Cardiac muscle cell (in vitro differentiated cells and primary cell): ENCODE measurements at regions not wholly inside any gene's neighbourhood (a gene's known extent, or its start where the extent isn't known, plus 50 kb on each side); places are given as distances from the start of the nearest gene placed in this dataset.

Experiments used
- DNase-seq, 2 donors: peaks; one replicate each; pipeline versions ENCODE4 v3.0.0 to v3.0.0-alpha.2; 2010 to 2017; ENCODE audit warnings: low read depth in 1 of 2, low spot score in 1 of 2
- H3K27ac ChIP-seq: fragments of 200-600 bp; sonication (generic); 2 replicates; pipeline ENCODE4 v1.5.1; 2016
- H3K27me3 ChIP-seq: fragments of 200-600 bp; sonication (generic); 2 replicates; pipeline ENCODE4 v1.6.0; 2016; ENCODE audit warnings: control low read depth
- H3K36me3 ChIP-seq: fragments of 200-600 bp; sonication (generic); 2 replicates; pipeline ENCODE4 v1.5.1; 2016; ENCODE audit warnings: control low read depth
- H3K4me1 ChIP-seq: fragments of 200-600 bp; sonication (generic); 2 replicates; pipeline ENCODE4 v1.8.1; 2017; ENCODE audit warnings: low read depth, mild to moderate bottlenecking, mixed run types
- H3K4me3 ChIP-seq: fragments of 200-600 bp; sonication (generic); 2 replicates; pipeline ENCODE4 v1.5.1; 2016; ENCODE audit warnings: mild to moderate bottlenecking
- H3K9me3 ChIP-seq: fragments of 200-600 bp; sonication (generic); 2 replicates; pipeline ENCODE4 v1.5.1; 2017; ENCODE audit warnings: low read depth, mild to moderate bottlenecking, control low read depth
- TF ChIP-seq, protein P1 (sequence below): IDR thresholded peaks from 2 replicates; pipeline ENCODE4 v1.5.1; 2012; ENCODE audit warnings: low read depth, mild to moderate bottlenecking, low read length

DNA sequence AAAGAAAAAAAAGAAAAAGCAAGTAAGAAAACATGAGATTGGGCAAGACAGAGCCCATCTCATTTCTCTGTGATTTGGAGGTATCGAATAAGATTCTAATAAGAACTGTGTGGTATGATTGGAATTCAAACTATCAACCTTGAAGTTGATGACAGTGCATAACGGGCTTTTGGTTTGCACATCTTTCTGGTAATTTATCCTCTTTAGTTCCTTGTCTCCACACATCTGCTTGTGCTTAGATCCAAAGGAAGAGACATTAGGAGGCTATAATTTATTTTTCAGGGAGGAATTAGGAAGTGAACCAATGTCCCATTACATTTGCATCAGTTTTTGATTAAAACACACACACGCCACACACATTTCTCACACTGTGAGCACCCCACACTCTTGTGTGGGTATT lies 149.9 kb downstream of the ARSF start:
- Histone ChIP-seq H3K27me3 (no peaks in the 10 kb centered on the region), H3K4me1 (no peaks in the 10 kb centered on the region), H3K9me3 (no peaks in the 10 kb centered on the region), H3K4me3 (no peak overlapping the region), H3K27ac (no peak overlapping the region), H3K36me3 (no peaks in the 10 kb centered on the region)
- no peak for DNase-seq
- TF ChIP-seq, protein P1, sequence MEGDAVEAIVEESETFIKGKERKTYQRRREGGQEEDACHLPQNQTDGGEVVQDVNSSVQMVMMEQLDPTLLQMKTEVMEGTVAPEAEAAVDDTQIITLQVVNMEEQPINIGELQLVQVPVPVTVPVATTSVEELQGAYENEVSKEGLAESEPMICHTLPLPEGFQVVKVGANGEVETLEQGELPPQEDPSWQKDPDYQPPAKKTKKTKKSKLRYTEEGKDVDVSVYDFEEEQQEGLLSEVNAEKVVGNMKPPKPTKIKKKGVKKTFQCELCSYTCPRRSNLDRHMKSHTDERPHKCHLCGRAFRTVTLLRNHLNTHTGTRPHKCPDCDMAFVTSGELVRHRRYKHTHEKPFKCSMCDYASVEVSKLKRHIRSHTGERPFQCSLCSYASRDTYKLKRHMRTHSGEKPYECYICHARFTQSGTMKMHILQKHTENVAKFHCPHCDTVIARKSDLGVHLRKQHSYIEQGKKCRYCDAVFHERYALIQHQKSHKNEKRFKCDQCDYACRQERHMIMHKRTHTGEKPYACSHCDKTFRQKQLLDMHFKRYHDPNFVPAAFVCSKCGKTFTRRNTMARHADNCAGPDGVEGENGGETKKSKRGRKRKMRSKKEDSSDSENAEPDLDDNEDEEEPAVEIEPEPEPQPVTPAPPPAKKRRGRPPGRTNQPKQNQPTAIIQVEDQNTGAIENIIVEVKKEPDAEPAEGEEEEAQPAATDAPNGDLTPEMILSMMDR: no peak

DNA sequence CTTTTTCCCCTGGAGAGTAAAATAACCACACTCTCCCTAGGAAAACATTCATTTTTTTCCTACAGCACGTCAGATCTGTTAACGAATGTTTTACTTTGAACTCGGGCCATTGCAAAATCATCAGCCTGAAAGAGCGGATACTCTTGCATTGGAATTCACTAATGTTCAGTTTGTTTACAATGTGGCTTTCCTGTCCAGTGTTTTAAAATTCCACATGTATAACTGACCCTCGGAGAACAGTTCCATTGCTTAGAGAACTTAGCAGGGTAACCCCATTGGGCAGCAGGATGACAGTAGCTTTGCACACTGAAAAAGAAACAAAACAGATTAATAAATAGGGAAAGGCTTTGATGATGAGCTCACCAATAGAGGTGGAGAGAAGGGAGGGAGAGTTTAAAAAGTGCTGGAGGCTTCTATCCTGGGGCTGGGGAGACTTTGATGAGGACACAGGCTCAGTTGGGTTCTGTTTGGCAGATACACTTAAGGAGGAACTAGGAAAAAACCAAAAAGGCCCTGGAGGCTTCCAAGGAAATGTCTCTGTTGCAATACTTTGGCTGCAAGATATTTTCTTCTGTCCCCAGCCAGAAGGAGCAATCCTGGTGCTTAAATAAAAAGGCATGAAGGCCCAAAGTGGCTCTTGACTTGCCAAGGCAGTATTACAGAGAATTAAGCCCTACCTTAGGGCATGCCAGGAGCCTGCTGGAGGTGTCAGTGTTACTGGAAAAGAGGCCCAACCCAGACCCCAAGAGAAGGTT lies 143.1 kb downstream of the ARSF start:
- Histone ChIP-seq H3K27ac (no peak overlapping the region), H3K27me3 (no peaks in the 10 kb centered on the region), H3K36me3 (no peaks in the 10 kb centered on the region), H3K4me1 (no peaks in the 10 kb centered on the region), H3K9me3 (no peaks in the 10 kb centered on the region), H3K4me3 (no peak overlapping the region)
- TF ChIP-seq, protein P1: no peak
- peak in 1 of 2 donors; percentile 80 for DNase-seq

DNA sequence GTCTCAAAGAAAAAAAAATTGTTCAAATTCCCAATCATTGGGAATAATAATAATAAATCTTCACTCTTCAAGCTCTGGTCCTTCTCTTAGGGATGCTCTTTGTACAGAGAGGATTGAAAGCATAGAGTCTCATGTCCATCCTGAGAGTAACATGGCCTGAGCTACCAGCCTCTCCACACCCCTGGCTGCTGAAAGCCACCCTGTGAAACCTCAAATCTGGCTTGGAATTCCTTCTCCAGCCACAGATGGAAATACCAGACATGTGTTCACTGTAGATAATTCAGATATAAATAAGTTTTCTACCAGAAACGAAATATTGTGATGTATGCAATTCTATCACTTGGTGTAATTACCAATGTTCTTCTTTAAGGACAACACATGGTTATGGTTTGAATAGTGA lies 140.6 kb downstream of the ARSF start:
- H3K36me3 ChIP-seq: no peaks in the 10 kb centered on the region
- no peak overlapping the region for H3K27ac ChIP-seq
- no peaks in the 10 kb centered on the region for H3K9me3 ChIP-seq
- no peak overlapping the region for H3K4me3 ChIP-seq
- no peaks in the 10 kb centered on the region for H3K4me1 ChIP-seq
- H3K27me3 ChIP-seq: no peaks in the 10 kb centered on the region
- DNase-seq: peak in 1 of 2 donors; percentile 25
- TF ChIP-seq, protein P1: no peak

DNA sequence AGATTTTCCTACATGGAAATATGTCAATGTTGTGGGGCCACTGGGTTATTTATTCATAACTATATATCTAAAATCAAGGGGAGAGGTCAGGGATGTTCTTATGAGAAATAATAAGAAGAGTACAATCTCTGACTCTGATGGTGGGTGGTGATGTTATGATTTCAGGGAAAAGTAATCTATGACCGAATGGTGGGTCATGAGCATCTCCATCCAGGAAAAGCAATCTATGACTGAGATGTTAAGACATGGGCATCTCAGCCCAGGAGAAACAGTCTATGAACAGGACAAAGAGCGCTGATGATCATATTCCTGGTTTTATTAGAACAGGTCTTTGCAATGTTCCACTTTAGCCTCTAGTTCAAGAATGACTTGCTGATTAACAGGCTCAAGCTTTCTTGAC lies 137.1 kb downstream of the ARSF start:
- Histone ChIP-seq H3K36me3 (no peaks in the 10 kb centered on the region), H3K27ac (no peak overlapping the region), H3K4me1 (peaks cover 2% of the 10 kb centered on the region), H3K4me3 (no peak overlapping the region), H3K9me3 (no peaks in the 10 kb centered on the region), H3K27me3 (no peaks in the 10 kb centered on the region)
- no peak for DNase-seq
- TF ChIP-seq, protein P1: no peak

DNA sequence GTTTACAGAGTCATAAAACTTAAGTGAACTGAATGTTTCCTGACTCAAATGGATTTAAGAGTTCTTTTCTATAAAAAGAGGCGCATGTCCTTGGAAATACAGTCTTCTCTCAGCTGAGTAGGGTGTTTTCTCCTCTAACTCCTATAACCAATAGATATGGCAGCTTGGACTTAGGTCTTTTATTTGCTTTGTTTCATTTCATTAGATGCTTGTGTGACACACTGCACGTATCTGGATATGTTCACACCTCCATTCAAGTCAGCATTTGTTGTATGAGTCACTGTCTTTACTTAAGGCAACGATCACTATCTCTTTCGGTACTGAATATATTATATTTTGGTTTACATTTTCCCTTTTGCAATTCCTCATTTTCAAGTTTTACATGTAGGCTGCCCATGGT lies 136.6 kb downstream of the ARSF start:
- Histone ChIP-seq H3K4me1 (peaks cover 2% of the 10 kb centered on the region), H3K36me3 (no peaks in the 10 kb centered on the region), H3K27me3 (no peaks in the 10 kb centered on the region), H3K9me3 (no peaks in the 10 kb centered on the region), H3K27ac (no peak overlapping the region), H3K4me3 (no peak overlapping the region)
- TF ChIP-seq, protein P1: no peak
- DNase-seq: peak in 1 of 2 donors; percentile 16

DNA sequence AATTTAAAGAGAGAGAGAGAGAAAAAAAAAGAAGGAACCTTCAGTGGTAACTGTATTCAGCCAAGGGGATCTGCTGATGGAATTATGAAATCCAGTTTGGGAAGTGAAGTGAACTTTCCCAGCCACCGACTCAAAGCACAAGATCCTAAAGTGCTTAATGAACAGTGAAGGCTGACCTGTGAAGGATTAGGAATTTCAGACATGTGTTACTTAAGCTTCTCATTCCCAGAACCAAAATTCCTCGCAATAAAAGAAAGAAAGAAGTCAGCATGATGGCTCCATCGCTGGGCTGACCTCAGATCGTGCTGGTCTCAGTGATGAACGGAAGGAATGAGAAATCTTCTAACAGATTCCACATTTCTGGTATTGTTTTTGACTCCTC lies 135.2 kb downstream of the ARSF start:
- DNase-seq: peak in 1 of 2 donors; percentile 68
- H3K4me1 ChIP-seq: peaks cover 2% of the 10 kb centered on the region
- no peak overlapping the region for H3K27ac ChIP-seq
- H3K27me3 ChIP-seq: no peaks in the 10 kb centered on the region
- no peak overlapping the region for H3K4me3 ChIP-seq
- H3K36me3 ChIP-seq: no peaks in the 10 kb centered on the region
- no peaks in the 10 kb centered on the region for H3K9me3 ChIP-seq
- TF ChIP-seq, protein P1: no peak
